HEK293 (cell line): ENCODE measurements at regions not wholly inside any gene's neighbourhood (a gene's known extent, or its start where the extent isn't known, plus 50 kb on each side); places are given as distances from the start of the nearest gene placed in this dataset.
A peak's percentile ranks its signal among the peaks of the same experiment; 100 is the strongest.

Experiments used
- CTCF ChIA-PET: fragments of 350-600 bp; formaldehyde crosslinking; extraction: SDS; loops from one replicate; lab custom pipeline; 2021; ENCODE audit warnings: antibody characterized with exemption; lab: Yijun Ruan, JAX
- POLR2A ChIA-PET: fragments of 300-600 bp; formaldehyde crosslinking; extraction: SDS; loops from one replicate; lab custom pipeline; 2020; ENCODE audit warnings: antibody characterized with exemption, inconsistent platforms; lab: Yijun Ruan, JAX
- H3K27ac ChIP-seq: fragments of 200-500 bp; sonication (Bioruptor generic); 2 replicates; pipeline ENCODE4 v1.5.1; 2014; ENCODE audit warnings: low read depth, low read length, control low read depth, inconsistent platforms; ENCODE audit errors: extremely low read depth
- H3K36me3 ChIP-seq, 2 experiments: fragments of 200-500 bp in 1 of 2; sonication (Bioruptor generic) in 1 of 2; 1 replicate in 1 of 2; 2 replicates in 1 of 2; pipeline ENCODE4 v1.5.1; 2014 to 2017; ENCODE audit warnings: inconsistent platforms in 2 of 2, low read length in 2 of 2; ENCODE audit not compliant: control insufficient read depth in 2 of 2, insufficient read depth in 1 of 2
- H3K4me1 ChIP-seq: fragments of 200-500 bp; sonication (Bioruptor generic); 2 replicates; pipeline ENCODE4 v1.5.1; 2014; ENCODE audit warnings: mild to moderate bottlenecking, low read length, inconsistent platforms; ENCODE audit not compliant: control insufficient read depth, insufficient read depth
- H3K4me3 ChIP-seq: 2 replicates; pipeline ENCODE4 v1.5.1; 2011; ENCODE audit warnings: low read depth, mild to moderate bottlenecking, control low read depth, low read length, moderate library complexity
- H3K9me3 ChIP-seq: fragments of 200-500 bp; sonication (Bioruptor generic); 2 replicates; pipeline ENCODE4 v1.5.1; 2014; ENCODE audit warnings: low read depth, low read length, inconsistent platforms; ENCODE audit not compliant: control insufficient read depth, insufficient read depth
- FEZF1 ChIP-seq: fragments of 450-650 bp; formaldehyde crosslinking; IDR thresholded peaks from 2 replicates; pipeline ENCODE4 v1.5.1; 2016; ENCODE audit warnings: missing biosample characterization, missing genetic modification characterization
- INSM2 ChIP-seq: fragments of 450-650 bp; formaldehyde crosslinking; IDR thresholded peaks from 2 replicates; pipeline ENCODE4 v1.5.1; 2016; ENCODE audit warnings: missing biosample characterization, missing genetic modification characterization
- KLF16 ChIP-seq: fragments of 450-650 bp; formaldehyde crosslinking; IDR thresholded peaks from 2 replicates; pipeline ENCODE4 v1.5.1; 2017; ENCODE audit warnings: missing biosample characterization, missing genetic modification characterization
- PRDM2 ChIP-seq: fragments of 450-650 bp; formaldehyde crosslinking; IDR thresholded peaks from 2 replicates; pipeline ENCODE4 v1.5.1; 2016; ENCODE audit warnings: missing biosample characterization, missing genetic modification characterization, borderline replicate concordance
- TRIM28 ChIP-seq: IDR thresholded peaks from 2 replicates; pipeline ENCODE4 v1.6.1; 2011; ENCODE audit warnings: low read length, control low read depth, borderline replicate concordance
- ZBTB17 ChIP-seq: fragments of 450-650 bp; formaldehyde crosslinking; IDR thresholded peaks from 2 replicates; pipeline ENCODE4 v1.5.1; 2016; ENCODE audit warnings: missing biosample characterization, missing genetic modification characterization
- ZBTB6 ChIP-seq: fragments of 450-650 bp; formaldehyde crosslinking; IDR thresholded peaks from 2 replicates; pipeline ENCODE4 v1.5.1; 2017; ENCODE audit warnings: missing biosample characterization, missing genetic modification characterization
- ZNF138 ChIP-seq: fragments of 450-650 bp; formaldehyde crosslinking; IDR thresholded peaks from 2 replicates; pipeline ENCODE4 v1.5.1; 2016; ENCODE audit warnings: missing biosample characterization, missing genetic modification characterization, borderline replicate concordance
- ZNF184 ChIP-seq: fragments of 450-650 bp; IDR thresholded peaks from 2 replicates; pipeline ENCODE4 v1.5.1; 2018; ENCODE audit warnings: missing biosample characterization, mild to moderate bottlenecking, missing genetic modification characterization
- ZNF221 ChIP-seq: fragments of 450-650 bp; formaldehyde crosslinking; IDR thresholded peaks from 2 replicates; pipeline ENCODE4 v1.5.1; 2017; ENCODE audit warnings: missing biosample characterization, missing genetic modification characterization, borderline replicate concordance
- ZNF223 ChIP-seq: fragments of 450-650 bp; formaldehyde crosslinking; IDR thresholded peaks from 2 replicates; pipeline ENCODE4 v1.5.1; 2016; ENCODE audit warnings: missing biosample characterization, missing genetic modification characterization
- ZNF239 ChIP-seq: fragments of 450-650 bp; formaldehyde crosslinking; IDR thresholded peaks from 2 replicates; pipeline ENCODE4 v1.5.1; 2016; ENCODE audit warnings: missing biosample characterization, missing genetic modification characterization
- ZNF423 ChIP-seq: fragments of 450-650 bp; formaldehyde crosslinking; IDR thresholded peaks from 2 replicates; pipeline ENCODE4 v1.5.1; 2016; ENCODE audit warnings: missing biosample characterization, missing genetic modification characterization
- ZNF530 ChIP-seq: fragments of 450-650 bp; formaldehyde crosslinking; IDR thresholded peaks from 2 replicates; pipeline ENCODE4 v1.5.1; 2016; ENCODE audit warnings: low read depth, missing biosample characterization, missing genetic modification characterization
- ZNF692 ChIP-seq: fragments of 450-650 bp; formaldehyde crosslinking; IDR thresholded peaks from 2 replicates; pipeline ENCODE4 v1.5.1; 2016; ENCODE audit warnings: missing biosample characterization, missing genetic modification characterization
- ZSCAN16 ChIP-seq: fragments of 450-650 bp; formaldehyde crosslinking; IDR thresholded peaks from 2 replicates; pipeline ENCODE4 v1.5.1; 2016; ENCODE audit warnings: missing biosample characterization, missing genetic modification characterization
- ZSCAN4 ChIP-seq: fragments of 450-650 bp; formaldehyde crosslinking; IDR thresholded peaks from 2 replicates; pipeline ENCODE4 v1.5.1; 2017; ENCODE audit warnings: missing biosample characterization, missing genetic modification characterization
- ZSCAN5A ChIP-seq: fragments of 450-650 bp; formaldehyde crosslinking; IDR thresholded peaks from 2 replicates; pipeline ENCODE4 v1.5.1; 2016; ENCODE audit warnings: missing biosample characterization, missing genetic modification characterization

GRCh38 chr1:22350171-22350923, 101.3 kb upstream of the ZBTB40 start (continued):
- TF ChIP-seq ZBTB6 (tag by site-specific recombination) (0 out of 2 replicates have a peak, but pooled peaks have one; percentile 22), INSM2 (no peak)
- TF ChIP-seq, all 188 proteins: peak for 18

- TF ChIP-seq ZNF138 (tag by site-specific recombination) (no peak), FEZF1 (tag by site-specific recombination) (peak; percentile 66), TRIM28 (0 out of 2 replicates have a peak, but pooled peaks have one; percentile 16), ZNF223 (tag by site-specific recombination) (no peak)
- ChIA-PET POLR2A (no interaction called here), CTCF (interaction anchor here (0.6 to 1.2 kb wide), 2 partner anchors 21 to 65 kb away, joined by 5 to 8 read pairs; no protein-coding TSS in a partner anchor)
- no peaks in the 10 kb centered on the region for H3K9me3 ChIP-seq
- no peaks in the 10 kb centered on the region for H3K36me3 ChIP-seq
- no peak overlapping the region for H3K4me3 ChIP-seq
- peaks cover 8% of the 10 kb centered on the region for H3K4me1 ChIP-seq
- no peak overlapping the region for H3K27ac ChIP-seq
These were observed 100.5 kb upstream of the ZBTB40 start for GRCh38 chr1:22350924-22351767.

GRCh38 chr1:22351768-22352080, 99.9 kb upstream of the ZBTB40 start:
- Histone ChIP-seq H3K27ac (no peak overlapping the region), H3K9me3 (no peaks in the 10 kb centered on the region), H3K4me1 (peaks cover 8% of the 10 kb centered on the region), H3K4me3 (no peak overlapping the region), H3K36me3 (no peaks in the 10 kb centered on the region)
- ChIA-PET CTCF (interaction anchor here (0.6 to 1.2 kb wide), 2 partner anchors 22 to 65 kb away, joined by 3 to 8 read pairs; no protein-coding TSS in a partner anchor), POLR2A (no interaction called here)
- TF ChIP-seq ZNF221 (tag by site-specific recombination) (no peak), KLF16 (tag by site-specific recombination) (no peak), ZNF423 (no peak), ZSCAN4 (tag by site-specific recombination) (no peak), ZBTB17 (tag by site-specific recombination) (no peak), ZNF530 (no peak), ZNF692 (no peak), PRDM2 (tag by site-specific recombination) (no peak), ZNF239 (no peak), ZSCAN5A (tag by site-specific recombination) (no peak), ZNF184 (no peak), ZSCAN16 (tag by site-specific recombination) (no peak)
